ENCODE measurements at regions not wholly inside any gene's neighbourhood (a gene's known extent, or its start where the extent isn't known, plus 50 kb on each side); places are given as distances from the start of the nearest gene placed in this dataset.
A peak's percentile ranks its signal among the peaks of the same experiment; 100 is the strongest.

- Histone ChIP-seq H3K27ac (no peak overlapping the region), H3K36me3 (no peaks in the 10 kb centered on the region), H3K9me3 (no peaks in the 10 kb centered on the region), H3K4me3 (no peak overlapping the region), H3K4me1 (no peaks in the 10 kb centered on the region), H3K27me3 (no peaks in the 10 kb centered on the region)
- TF ChIP-seq CTCF (IDR thresholded peaks at IDR 0.05): no peak
- TF ChIP-seq POLR2A (IDR thresholded peaks at IDR 0.05): no peak
- no peak for DNase-seq
- intact Hi-C loops (cut with DNase I): no loop called here
- 56% methylated on average over 2 of the region's 4 CpGs for WGBS (ENCODE audit: insufficient coverage, low coverage, low lambda C conversion rate, missing lambda C conversion rate)
- ATAC-seq: no peak
Observed at GRCh38 chr1:55826381-55827080, 611.4 kb upstream of the USP24 start.

GRCh38 chr1:55825461-55825860 is 610.3 kb upstream of the USP24 start:
- no peak overlapping the region for H3K27ac ChIP-seq
- ATAC-seq (no peak), DNase-seq (no peak)
- H3K4me3 ChIP-seq: no peak overlapping the region
- H3K9me3 ChIP-seq: no peaks in the 10 kb centered on the region
- no peaks in the 10 kb centered on the region for H3K4me1 ChIP-seq
- no peak for TF ChIP-seq POLR2A (IDR thresholded peaks at IDR 0.05)
- no peak for TF ChIP-seq CTCF (IDR thresholded peaks at IDR 0.05)
- intact Hi-C loops (cut with DNase I): no loop called here
- H3K36me3 ChIP-seq: no peaks in the 10 kb centered on the region
- WGBS (ENCODE audit: insufficient coverage, low coverage, low lambda C conversion rate, missing lambda C conversion rate): 47% methylated on average over 1 of the region's 1 CpG
- no peaks in the 10 kb centered on the region for H3K27me3 ChIP-seq

- Histone ChIP-seq H3K4me1 (no peaks in the 10 kb centered on the region), H3K36me3 (no peaks in the 10 kb centered on the region), H3K27ac (no peak overlapping the region), H3K4me3 (no peak overlapping the region), H3K9me3 (no peaks in the 10 kb centered on the region), H3K27me3 (no peaks in the 10 kb centered on the region)
- TF ChIP-seq CTCF (IDR thresholded peaks at IDR 0.05): no peak
- no peak for TF ChIP-seq POLR2A (IDR thresholded peaks at IDR 0.05)
- DNase-seq (no peak), ATAC-seq (no peak)
- intact Hi-C loops (cut with DNase I): no loop called here
Observed at GRCh38 chr1:55824251-55824640, 609.1 kb upstream of the USP24 start.

- H3K9me3 ChIP-seq: no peaks in the 10 kb centered on the region
- 79% methylated on average over 6 of the region's 6 CpGs for WGBS (ENCODE audit: insufficient coverage, low coverage, low lambda C conversion rate, missing lambda C conversion rate)
- ATAC-seq: peak in 3 of 4 donors; percentile 35 to 63 (median 60)
- intact Hi-C loops (cut with DNase I): no loop called here
- H3K27ac ChIP-seq: no peak overlapping the region
- H3K27me3 ChIP-seq: no peaks in the 10 kb centered on the region
- TF ChIP-seq POLR2A (IDR thresholded peaks at IDR 0.05) (no peak), CTCF (IDR thresholded peaks at IDR 0.05) (no peak)
- no peak for DNase-seq
- H3K4me1 ChIP-seq: no peaks in the 10 kb centered on the region
- no peak overlapping the region for H3K4me3 ChIP-seq
- H3K36me3 ChIP-seq: no peaks in the 10 kb centered on the region
Observed at GRCh38 chr1:55823541-55824250, 608.5 kb upstream of the USP24 start.
